ENCODE measurements at regions not wholly inside any gene's neighbourhood (a gene's known extent, or its start where the extent isn't known, plus 50 kb on each side); places are given as distances from the start of the nearest gene placed in this dataset.

- no peak for DNase-seq (ENCODE audit: low read depth, low spot score)
- ChIA-PET POLR2A (no interaction called here), CTCF (interaction anchor here (0.7 kb wide), 1 partner anchor 125 kb away, joined by 4 read pairs; no protein-coding TSS in a partner anchor)
- intact Hi-C loops (cut with micrococcal nuclease; ENCODE audit: unreplicated experiment) (no loop called here), in situ Hi-C loops (cut with HindIII; ENCODE audit: low pct_unique_long_range_greater_than_20kb, low sequenced_read_pairs) (no loop called here)
- no peaks in the 10 kb centered on the region for H3K4me1 ChIP-seq (ENCODE audit: control insufficient read depth, insufficient read depth, low read length)
- TF ChIP-seq CTCF (IDR thresholded peaks at IDR 0.05), result no peak
- no peak for TF ChIP-seq TCF7L2 (IDR thresholded peaks at IDR 0.05; ENCODE audit: low read depth, low read length)
- TF ChIP-seq SIN3A (IDR thresholded peaks at IDR 0.05; ENCODE audit: borderline replicate concordance, insufficient read depth, low read depth, low read length), result no peak
- TF ChIP-seq POLR2AphosphoS5 (IDR thresholded peaks at IDR 0.05; ENCODE audit: low read depth, low read length), result no peak
- no peak for TF ChIP-seq REST (IDR thresholded peaks at IDR 0.05; ENCODE audit: insufficient read depth in 1 of 2, low read depth in 2 of 2, low read length in 1 of 2)
- no peak for ATAC-seq
- H3K36me3 ChIP-seq (ENCODE audit: control insufficient read depth, insufficient read depth, low read length), result no peaks in the 10 kb centered on the region
- BruUV-seq (replicated peaks), result no TSS peak
- H3K27me3 ChIP-seq (ENCODE audit: control insufficient read depth, insufficient read depth, low read length), result no peaks in the 10 kb centered on the region
- H3K4me3 ChIP-seq (ENCODE audit: low read depth in 2 of 2, low read length in 2 of 2), result no peak overlapping the region
- no peaks in the 10 kb centered on the region for H3K9me3 ChIP-seq (ENCODE audit: control insufficient read depth, insufficient read depth, low read depth, low read length)
- H3K27ac ChIP-seq (ENCODE audit: low read length), result no peak overlapping the region
Measured at GRCh38 chr6:5869676-5870075, 137.0 kb downstream of the NRN1 start.

- no peaks in the 10 kb centered on the region for H3K36me3 ChIP-seq (ENCODE audit: control insufficient read depth, insufficient read depth, low read length)
- ATAC-seq (no peak), DNase-seq (ENCODE audit: low read depth, low spot score) (no peak)
- no TSS peak for BruUV-seq (replicated peaks)
- H3K4me3 ChIP-seq (ENCODE audit: low read depth in 2 of 2, low read length in 2 of 2), result no peak overlapping the region
- TF ChIP-seq REST (IDR thresholded peaks at IDR 0.05; ENCODE audit: insufficient read depth in 1 of 2, low read depth in 2 of 2, low read length in 1 of 2) (no peak), CTCF (IDR thresholded peaks at IDR 0.05) (no peak), SIN3A (IDR thresholded peaks at IDR 0.05; ENCODE audit: borderline replicate concordance, insufficient read depth, low read depth, low read length) (no peak), POLR2AphosphoS5 (IDR thresholded peaks at IDR 0.05; ENCODE audit: low read depth, low read length) (no peak), TCF7L2 (IDR thresholded peaks at IDR 0.05; ENCODE audit: low read depth, low read length) (no peak)
- POLR2A ChIA-PET, result no interaction called here
- H3K27ac ChIP-seq (ENCODE audit: low read length), result no peak overlapping the region
- CTCF ChIA-PET, result interaction anchor here (0.7 kb wide), 1 partner anchor 125 kb away, joined by 4 read pairs; no protein-coding TSS in a partner anchor
- H3K27me3 ChIP-seq (ENCODE audit: control insufficient read depth, insufficient read depth, low read length), result no peaks in the 10 kb centered on the region
- no peaks in the 10 kb centered on the region for H3K4me1 ChIP-seq (ENCODE audit: control insufficient read depth, insufficient read depth, low read length)
- intact Hi-C loops (cut with micrococcal nuclease; ENCODE audit: unreplicated experiment) (no loop called here), in situ Hi-C loops (cut with HindIII; ENCODE audit: low pct_unique_long_range_greater_than_20kb, low sequenced_read_pairs) (no loop called here)
- no peaks in the 10 kb centered on the region for H3K9me3 ChIP-seq (ENCODE audit: control insufficient read depth, insufficient read depth, low read depth, low read length)
Measured at GRCh38 chr6:5869261-5869660, 137.5 kb downstream of the NRN1 start.

Measured in Panc1 (cell line).